Keratinocyte (primary cell): ENCODE measurements at regions not wholly inside any gene's neighbourhood (a gene's known extent, or its start where the extent isn't known, plus 50 kb on each side); places are given as distances from the start of the nearest gene placed in this dataset.

ENCODE experiments used
- CTCF ChIP-seq, 3 experiments: IDR thresholded peaks in 1 of 3; conservative IDR thresholded peaks in 1 of 3; optimal IDR thresholded peaks in 1 of 3; 2 replicates in 2 of 3; 3 replicates in 1 of 3; pipeline versions ENCODE3 to v1.5.1; 2011; ENCODE audit warnings: low read length in 3 of 3, mild to moderate bottlenecking in 3 of 3, moderate library complexity in 2 of 3, control low read depth in 1 of 3, inconsistent platforms in 1 of 3; ENCODE audit not compliant: insufficient read depth in 2 of 3; ENCODE audit errors: extremely low read depth in 1 of 3
- EZH2 ChIP-seq: IDR thresholded peaks from one replicate; pipeline ENCODE4 v1.6.1; 2012; ENCODE audit warnings: inconsistent platforms, mild to moderate bottlenecking, low read length, moderate library complexity

GRCh38 chrX:109049416-109049815, 313.1 kb upstream of the IRS4 start:
- TF ChIP-seq CTCF (optimal IDR thresholded peaks at IDR 0.05 in 1 of 3, IDR thresholded peaks at IDR 0.05 in 1 of 3, conservative IDR thresholded peaks at IDR 0.05 in 1 of 3; ENCODE audit: extremely low read depth in 1 of 3, insufficient read depth in 2 of 3, low read length in 3 of 3) (no peak), EZH2 (no peak)
